ENCODE measurements at regions not wholly inside any gene's neighbourhood (a gene's known extent, or its start where the extent isn't known, plus 50 kb on each side); places are given as distances from the start of the nearest gene placed in this dataset.

GRCh38 chr20:56801971-56802755 lies 173.1 kb downstream of the TFAP2C start:
- peaks cover 0 to 10% of the 10 kb centered on the region in 2 donors for H3K36me3 Mint-ChIP-seq
- H3K27ac Mint-ChIP-seq, result no peak overlapping the region
- H3K9me3 Mint-ChIP-seq, result peaks cover 4 to 14% (median 9%) of the 10 kb centered on the region in 7 donors
- H3K4me3 Mint-ChIP-seq, result no peak overlapping the region
- ATAC-seq (ENCODE audit: low read depth in 2 of 2), result no peak
- peaks cover 10 to 16% (median 15%) of the 10 kb centered on the region in 3 donors for H3K27me3 Mint-ChIP-seq
- no peaks in the 10 kb centered on the region for H3K4me1 Mint-ChIP-seq
- DNase-seq, result no peak

- Mint-ChIP-seq H3K4me3 (no peak overlapping the region), H3K9me3 (peaks cover 4 to 14% (median 8%) of the 10 kb centered on the region in 7 donors), H3K36me3 (peaks cover 0 to 9% of the 10 kb centered on the region in 2 donors), H3K27ac (no peak overlapping the region), H3K27me3 (peaks cover 14 to 20% (median 18%) of the 10 kb centered on the region in 3 donors), H3K4me1 (no peaks in the 10 kb centered on the region)
- no peak for ATAC-seq (ENCODE audit: low read depth in 2 of 2)
- DNase-seq, result no peak
Observed at GRCh38 chr20:56802805-56803204, 173.7 kb downstream of the TFAP2C start.

- Mint-ChIP-seq H3K4me3 (no peak overlapping the region), H3K27me3 (peaks cover 8 to 32% (median 24%) of the 10 kb centered on the region in 3 donors), H3K4me1 (no peaks in the 10 kb centered on the region), H3K9me3 (peaks cover 0 to 3% (median under 1%) of the 10 kb centered on the region in 7 donors), H3K27ac (no peak overlapping the region), H3K36me3 (no peaks in the 10 kb centered on the region)
- ATAC-seq (ENCODE audit: low read depth in 2 of 2), result no peak
- no peak for DNase-seq
Observed at GRCh38 chr20:56805313-56805712, 176.2 kb downstream of the TFAP2C start.

- Mint-ChIP-seq H3K4me3 (no peak overlapping the region), H3K9me3 (peaks cover 0 to 9% (median 2%) of the 10 kb centered on the region in 7 donors), H3K36me3 (no peaks in the 10 kb centered on the region), H3K27ac (no peak overlapping the region), H3K27me3 (peaks cover 8 to 32% (median 24%) of the 10 kb centered on the region in 3 donors), H3K4me1 (no peaks in the 10 kb centered on the region)
- DNase-seq, result no peak
- ATAC-seq (ENCODE audit: low read depth in 2 of 2), result no peak
Observed at GRCh38 chr20:56805966-56806365, 176.9 kb downstream of the TFAP2C start.

GRCh38 chr20:56806952-56807517 lies 177.9 kb downstream of the TFAP2C start:
- ATAC-seq (ENCODE audit: low read depth in 2 of 2), result no peak
- H3K36me3 Mint-ChIP-seq, result no peaks in the 10 kb centered on the region
- no peak overlapping the region for H3K27ac Mint-ChIP-seq
- H3K9me3 Mint-ChIP-seq, result peaks cover 0 to 15% (median 3%) of the 10 kb centered on the region in 7 donors
- no peak overlapping the region for H3K4me3 Mint-ChIP-seq
- H3K4me1 Mint-ChIP-seq, result no peaks in the 10 kb centered on the region
- no peak for DNase-seq
- H3K27me3 Mint-ChIP-seq, result peaks cover 8 to 32% (median 24%) of the 10 kb centered on the region in 3 donors

- ATAC-seq (ENCODE audit: low read depth in 2 of 2) (no peak), DNase-seq (no peak)
- Mint-ChIP-seq H3K4me3 (no peak overlapping the region), H3K27ac (no peak overlapping the region), H3K36me3 (no peaks in the 10 kb centered on the region), H3K9me3 (peaks cover 0 to 15% (median 3%) of the 10 kb centered on the region in 7 donors), H3K4me1 (no peaks in the 10 kb centered on the region), H3K27me3 (peaks cover 8 to 32% (median 24%) of the 10 kb centered on the region in 3 donors)
Observed at GRCh38 chr20:56808117-56808725, 179.1 kb downstream of the TFAP2C start.

GRCh38 chr20:56808732-56809131 lies 179.6 kb downstream of the TFAP2C start:
- peaks cover 8 to 32% (median 24%) of the 10 kb centered on the region in 3 donors for H3K27me3 Mint-ChIP-seq
- H3K4me3 Mint-ChIP-seq, result no peak overlapping the region
- H3K4me1 Mint-ChIP-seq, result no peaks in the 10 kb centered on the region
- no peaks in the 10 kb centered on the region for H3K36me3 Mint-ChIP-seq
- DNase-seq (no peak), ATAC-seq (ENCODE audit: low read depth in 2 of 2) (no peak)
- H3K9me3 Mint-ChIP-seq, result peaks cover 0 to 15% (median 5%) of the 10 kb centered on the region in 7 donors
- H3K27ac Mint-ChIP-seq, result no peak overlapping the region

- Mint-ChIP-seq H3K36me3 (no peaks in the 10 kb centered on the region), H3K4me3 (no peak overlapping the region)
Observed at GRCh38 chr20:56809668-56810067, 180.6 kb downstream of the TFAP2C start.

GRCh38 chr20:56810141-56810540 lies 181.0 kb downstream of the TFAP2C start:
- Mint-ChIP-seq H3K27me3 (peaks cover 8 to 32% (median 24%) of the 10 kb centered on the region in 3 donors), H3K4me3 (no peak overlapping the region), H3K27ac (no peak overlapping the region), H3K9me3 (peaks cover 0 to 15% (median 5%) of the 10 kb centered on the region in 7 donors), H3K4me1 (no peaks in the 10 kb centered on the region), H3K36me3 (no peaks in the 10 kb centered on the region)
- ATAC-seq (ENCODE audit: low read depth in 2 of 2) (no peak), DNase-seq (no peak)

More at GRCh38 chr20:56809668-56810067, 180.6 kb downstream of the TFAP2C start:
- no peaks in the 10 kb centered on the region for H3K4me1 Mint-ChIP-seq
- peaks cover 8 to 32% (median 24%) of the 10 kb centered on the region in 3 donors for H3K27me3 Mint-ChIP-seq
- no peak overlapping the region for H3K27ac Mint-ChIP-seq
- DNase-seq (no peak), ATAC-seq (ENCODE audit: low read depth in 2 of 2) (no peak)
- peaks cover 0 to 15% (median 5%) of the 10 kb centered on the region in 7 donors for H3K9me3 Mint-ChIP-seq

- DNase-seq (no peak), ATAC-seq (ENCODE audit: low read depth in 2 of 2) (no peak)
- Mint-ChIP-seq H3K27ac (no peak overlapping the region), H3K9me3 (peaks cover 6 to 22% (median 16%) of the 10 kb centered on the region in 7 donors), H3K36me3 (no peaks in the 10 kb centered on the region), H3K4me3 (peak overlapping the region in 1 of 8 donors; percentile 64), H3K4me1 (no peaks in the 10 kb centered on the region), H3K27me3 (peaks cover 0 to 7% (median 4%) of the 10 kb centered on the region in 3 donors)
Observed at GRCh38 chr20:56815796-56816195, 186.7 kb downstream of the TFAP2C start.

- peaks cover 0 to 13% (median 9%) of the 10 kb centered on the region in 3 donors for H3K27me3 Mint-ChIP-seq
- H3K36me3 Mint-ChIP-seq, result no peaks in the 10 kb centered on the region
- no peaks in the 10 kb centered on the region for H3K4me1 Mint-ChIP-seq
- H3K27ac Mint-ChIP-seq, result no peak overlapping the region
- no peak overlapping the region for H3K4me3 Mint-ChIP-seq
- DNase-seq (no peak), ATAC-seq (ENCODE audit: low read depth in 2 of 2) (no peak)
- peaks cover 6 to 21% (median 15%) of the 10 kb centered on the region in 7 donors for H3K9me3 Mint-ChIP-seq
Observed at GRCh38 chr20:56816349-56816748, 187.2 kb downstream of the TFAP2C start.

GRCh38 chr20:56817780-56818675 lies 188.9 kb downstream of the TFAP2C start:
- DNase-seq, result no peak
- Mint-ChIP-seq H3K4me3 (no peak overlapping the region), H3K4me1 (no peaks in the 10 kb centered on the region), H3K27me3 (peaks cover 0 to 17% (median 12%) of the 10 kb centered on the region in 3 donors), H3K9me3 (peaks cover 7 to 21% (median 12%) of the 10 kb centered on the region in 7 donors), H3K27ac (no peak overlapping the region), H3K36me3 (no peaks in the 10 kb centered on the region)
- no peak for ATAC-seq (ENCODE audit: low read depth in 2 of 2)

- H3K27ac Mint-ChIP-seq, result peak overlapping the region in 1 of 6 donors; percentile 19
- DNase-seq (no peak), ATAC-seq (ENCODE audit: low read depth in 2 of 2) (no peak)
- H3K4me3 Mint-ChIP-seq, result no peak overlapping the region
- peaks cover 5 to 26% (median 15%) of the 10 kb centered on the region in 7 donors for H3K9me3 Mint-ChIP-seq
- peaks cover 4 to 17% (median 12%) of the 10 kb centered on the region in 3 donors for H3K27me3 Mint-ChIP-seq
- H3K4me1 Mint-ChIP-seq, result no peaks in the 10 kb centered on the region
- no peaks in the 10 kb centered on the region for H3K36me3 Mint-ChIP-seq
Observed at GRCh38 chr20:56820984-56821383, 191.9 kb downstream of the TFAP2C start.

Data from naive B cell (primary cell).